Myocyte (in vitro differentiated cells): ENCODE measurements at regions not wholly inside any gene's neighbourhood (a gene's known extent, or its start where the extent isn't known, plus 50 kb on each side); places are given as distances from the start of the nearest gene placed in this dataset.
A peak's percentile ranks its signal among the peaks of the same experiment; 100 is the strongest.

ENCODE experiments used
- DNase-seq: peaks from one replicate; pipeline ENCODE4 v3.0.0-alpha.2; 2012; ENCODE audit warnings: low read depth

DNA sequence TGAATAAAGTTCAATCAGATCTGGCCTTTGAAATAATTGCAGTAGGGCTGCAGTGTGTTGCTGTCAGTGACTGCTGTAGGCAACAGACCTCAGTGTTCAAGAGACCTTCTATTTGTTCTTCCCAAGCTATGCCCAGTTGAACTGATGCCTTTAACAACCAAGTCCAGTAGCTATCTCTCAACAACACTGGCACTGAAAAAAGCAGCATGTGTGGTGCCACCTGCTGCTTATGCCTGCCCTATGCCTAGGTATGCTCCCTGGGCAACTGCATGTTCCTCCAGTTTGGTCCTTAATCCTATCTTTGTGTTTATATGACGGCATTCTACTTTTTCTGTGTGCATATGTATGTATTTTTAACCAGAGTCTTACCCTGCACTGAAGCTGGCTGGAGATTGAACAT lies 523.9 kb upstream of the MEX3C start:
- DNase-seq = no peak

DNA sequence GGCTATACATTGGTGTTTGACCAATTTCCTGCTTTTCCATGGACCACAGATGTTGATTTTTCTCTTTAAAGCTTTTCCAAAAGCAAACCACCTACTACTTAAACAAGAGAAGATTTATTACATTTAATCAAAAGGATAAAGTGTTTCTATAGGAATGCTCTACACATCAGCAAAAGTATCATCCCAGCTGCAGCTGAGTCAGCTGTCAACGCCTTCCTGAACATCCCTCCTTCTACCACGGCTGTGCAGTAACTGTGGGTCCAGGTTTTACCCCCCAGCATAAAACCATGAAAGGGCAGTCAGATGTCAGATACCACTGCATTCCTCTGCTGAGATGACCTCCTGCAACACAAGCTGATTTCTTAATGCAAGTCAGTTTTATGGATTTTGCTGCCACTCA lies 524.5 kb upstream of the MEX3C start:
- no peak for DNase-seq

DNA sequence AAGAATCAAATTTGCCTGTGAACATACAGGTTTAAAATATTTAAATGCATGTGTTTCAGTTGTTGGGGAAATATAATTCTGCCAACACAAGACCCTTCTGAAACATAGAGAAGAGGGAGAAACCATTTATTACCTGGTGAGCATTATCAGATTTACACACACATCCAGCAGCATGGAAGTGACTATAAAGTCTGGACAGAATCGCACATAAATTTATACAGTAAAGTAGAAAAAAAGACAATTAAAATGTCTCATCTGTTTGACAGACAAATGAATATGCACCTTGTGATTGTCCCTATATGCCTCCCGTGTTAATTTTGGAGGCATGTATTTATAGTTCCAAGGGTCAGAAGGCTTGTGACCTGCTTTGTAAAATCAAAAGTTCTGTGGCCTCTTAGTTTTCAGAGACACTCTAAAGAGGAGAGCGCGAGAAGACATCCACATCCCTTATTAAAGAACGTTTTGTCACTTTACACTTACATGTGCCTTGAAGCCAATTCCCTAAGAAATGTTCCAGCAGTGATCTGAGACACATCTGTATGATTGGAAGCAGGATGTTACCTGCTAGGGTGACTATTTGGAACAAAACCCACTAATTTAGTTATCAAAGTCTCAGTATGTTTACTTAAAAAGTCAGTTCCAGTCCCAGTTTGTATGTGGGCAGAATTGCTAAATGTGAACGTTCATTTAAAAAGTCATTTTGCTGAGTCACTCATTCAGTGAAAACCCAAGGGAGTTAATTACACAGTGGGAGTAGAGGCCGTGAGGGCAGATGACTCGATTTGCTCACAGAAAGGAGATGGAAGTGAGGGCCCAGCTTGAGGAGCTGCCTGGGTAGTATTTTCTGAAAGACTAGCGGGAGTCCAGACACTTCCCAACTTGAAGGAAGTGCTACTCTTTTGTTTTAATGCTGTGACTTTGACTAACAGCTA lies 527.6 kb upstream of the MEX3C start:
- DNase-seq = no peak

DNA sequence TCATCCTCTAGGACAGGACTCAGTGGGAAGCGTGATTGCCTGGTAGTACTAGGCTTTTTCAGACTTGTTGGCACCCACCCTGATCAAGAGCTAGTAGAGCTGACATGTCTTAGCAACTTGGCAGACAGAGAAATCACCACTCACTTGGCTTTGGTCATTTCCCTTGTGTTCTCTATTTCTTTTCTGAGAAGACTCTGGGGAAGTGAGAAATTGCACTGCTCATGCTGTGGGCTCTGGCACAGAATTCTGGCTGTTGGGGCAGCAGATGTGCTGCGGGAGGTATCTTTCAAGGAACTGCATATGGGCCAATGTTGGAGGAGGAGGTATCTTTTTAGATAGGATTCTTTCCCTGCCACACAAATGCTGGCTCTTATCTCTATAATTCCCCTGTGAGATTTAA lies 529.1 kb upstream of the MEX3C start:
- no peak for DNase-seq

- no peak for DNase-seq
These were observed 530.3 kb upstream of the MEX3C start for GRCh38 chr18:51727780-51728179.

GRCh38 chr18:51731070-51731469 lies 533.6 kb upstream of the MEX3C start:
- DNase-seq = no peak

DNA sequence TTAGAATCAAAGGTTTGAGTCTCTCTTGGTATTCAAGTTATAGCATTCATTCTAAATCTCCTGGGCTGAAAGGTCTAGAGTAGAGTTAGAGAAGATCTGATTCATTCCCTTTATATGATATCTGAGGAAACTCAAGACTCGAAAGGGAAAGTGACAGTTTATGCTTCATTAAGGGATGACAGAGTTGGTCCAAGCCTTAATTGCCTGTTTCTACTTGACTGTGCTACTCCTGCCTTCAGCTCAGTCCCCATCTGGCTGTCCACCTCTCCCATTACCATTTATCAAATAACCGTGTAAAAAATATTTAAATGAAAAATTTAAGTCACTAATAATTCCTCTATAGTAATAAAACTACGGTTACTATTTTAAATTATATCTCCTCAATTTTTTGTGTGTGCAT lies 537.1 kb upstream of the MEX3C start:
- DNase-seq = no peak

GRCh38 chr18:51739044-51739666 lies 541.7 kb upstream of the MEX3C start:
- DNase-seq = no peak

- peak; percentile 39 for DNase-seq
These were observed 554.4 kb upstream of the MEX3C start for GRCh38 chr18:51751901-51752300.

GRCh38 chr18:51753365-51754057 lies 556.0 kb upstream of the MEX3C start:
- no peak for DNase-seq

DNA sequence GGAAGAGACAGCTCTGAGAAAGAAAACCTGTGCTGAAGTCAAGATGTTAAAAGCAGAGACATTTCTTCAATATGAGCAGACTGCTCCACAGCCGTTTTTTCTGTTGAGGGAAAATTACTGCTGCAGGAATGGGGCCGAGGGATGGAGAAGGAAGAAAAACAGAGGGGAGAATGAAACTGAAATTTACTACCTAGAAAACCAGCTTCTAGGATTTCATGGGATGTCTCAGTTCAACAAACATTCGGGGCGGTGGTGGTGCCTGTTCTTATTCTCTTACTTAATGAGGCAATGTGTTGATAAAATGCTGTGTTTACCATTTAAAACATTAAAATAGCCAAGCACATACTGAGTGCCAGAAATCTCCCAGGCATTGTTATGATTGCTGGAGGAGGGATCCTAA lies 557.1 kb upstream of the MEX3C start:
- no peak for DNase-seq

DNA sequence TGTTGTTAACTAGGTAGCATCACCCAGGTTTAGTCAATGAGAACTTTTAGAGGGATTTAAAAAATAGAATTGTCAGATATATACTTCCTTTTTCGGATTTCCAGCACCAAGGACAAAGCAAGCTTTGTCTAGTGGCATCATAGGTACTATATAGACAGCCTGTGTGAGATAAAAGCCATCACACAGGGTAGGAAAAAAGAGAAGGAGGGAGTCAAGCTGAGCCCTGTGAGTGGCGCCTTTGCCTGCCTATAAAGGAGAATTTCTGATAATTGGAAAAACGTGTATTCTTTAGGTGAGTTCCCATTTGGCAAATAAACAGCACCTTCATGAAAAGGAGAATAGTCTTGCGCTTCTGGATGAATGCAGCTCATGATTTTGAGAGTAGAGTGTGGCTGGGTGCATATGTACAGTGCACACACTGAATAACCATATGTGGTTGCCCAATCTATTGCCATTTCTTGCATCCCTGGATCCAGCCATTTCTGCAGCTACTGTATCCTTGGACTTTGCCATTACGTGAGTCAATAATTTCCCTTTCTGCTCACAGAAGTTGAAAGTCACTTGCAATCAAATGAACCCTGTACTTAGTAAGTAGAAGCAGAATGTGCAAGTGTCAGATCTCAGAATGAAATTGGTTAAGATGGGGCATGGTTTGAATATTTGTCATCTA lies 559.9 kb upstream of the MEX3C start:
- no peak for DNase-seq

DNA sequence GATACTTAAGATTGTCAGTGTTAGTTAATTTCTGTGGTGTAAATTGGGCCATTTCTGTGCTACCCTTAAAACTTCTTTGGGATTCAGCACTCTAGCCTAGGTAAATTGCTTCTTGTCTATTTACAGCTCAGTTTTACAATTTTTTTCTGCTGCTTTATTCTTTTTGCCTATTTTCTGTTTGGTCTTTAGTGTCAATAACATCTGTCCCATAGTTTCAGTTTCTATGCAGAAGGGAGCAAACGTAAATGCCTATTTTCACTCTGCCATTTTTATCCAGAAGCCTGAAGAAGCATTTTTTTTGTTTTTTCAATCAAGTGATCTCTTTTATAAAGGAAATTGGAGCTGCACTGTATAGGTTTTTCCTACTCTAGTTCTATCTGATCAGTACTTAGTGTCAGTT lies 564.9 kb upstream of the MEX3C start:
- no peak for DNase-seq

DNA sequence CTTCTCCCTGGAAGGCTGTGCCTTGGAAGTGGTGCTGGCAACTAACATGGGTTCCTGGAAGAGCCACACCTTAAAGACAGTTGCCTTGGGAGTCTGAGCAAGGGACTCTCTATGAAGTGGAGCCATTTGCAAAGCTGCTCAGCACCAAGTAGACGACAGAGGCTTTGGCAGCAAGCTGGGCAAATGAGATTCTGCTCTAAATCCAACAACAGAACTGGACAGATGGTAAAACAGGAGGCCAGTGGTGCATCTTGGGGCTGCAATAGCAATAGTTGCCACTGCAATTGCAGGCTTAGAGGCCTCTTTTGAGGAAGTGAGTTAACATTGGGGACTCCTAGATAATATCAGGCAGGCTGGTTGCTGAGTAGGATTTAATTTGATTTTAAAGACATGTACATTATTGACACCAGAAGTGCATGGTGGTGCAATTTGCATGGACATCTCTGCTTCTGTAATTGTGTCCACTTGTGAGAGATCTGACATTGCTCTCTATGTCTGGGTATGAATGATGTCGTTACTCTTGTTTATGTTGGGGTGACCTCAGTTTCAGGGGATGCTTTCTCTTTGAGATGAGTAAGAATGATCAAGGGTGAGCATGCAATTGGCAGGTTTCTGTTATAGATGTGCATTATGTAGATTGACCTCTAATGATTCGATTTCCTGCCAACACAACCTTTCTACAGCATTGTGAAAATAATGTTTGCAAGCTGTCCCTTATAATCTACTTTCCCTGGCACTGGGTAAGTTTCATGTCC lies 568.3 kb upstream of the MEX3C start:
- no peak for DNase-seq

- DNase-seq = no peak
These were observed 569.8 kb upstream of the MEX3C start for GRCh38 chr18:51767293-51767692.

- no peak for DNase-seq
These were observed 561.9 kb upstream of the DCC start for GRCh38 chr18:51778115-51778514.

DNA sequence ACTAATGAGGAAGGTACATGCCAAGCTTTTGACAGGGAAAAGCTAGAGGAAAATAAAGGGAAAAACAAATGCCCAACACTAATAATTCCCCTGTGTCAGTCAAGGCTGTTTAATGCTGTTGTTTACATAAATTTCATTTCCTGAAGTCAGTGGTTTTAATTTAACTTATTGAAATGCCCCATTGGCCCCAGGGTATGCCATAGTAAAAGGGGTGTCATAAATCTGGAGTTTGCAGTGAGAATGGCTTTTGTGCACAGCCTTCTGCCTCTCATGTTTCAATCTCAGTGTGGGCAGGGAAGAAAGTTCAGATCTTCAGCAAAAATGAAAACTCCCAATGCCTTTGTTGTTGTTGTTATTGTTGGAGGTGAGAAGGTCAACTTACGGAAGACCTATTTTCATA lies 550.1 kb upstream of the DCC start:
- DNase-seq = no peak

DNA sequence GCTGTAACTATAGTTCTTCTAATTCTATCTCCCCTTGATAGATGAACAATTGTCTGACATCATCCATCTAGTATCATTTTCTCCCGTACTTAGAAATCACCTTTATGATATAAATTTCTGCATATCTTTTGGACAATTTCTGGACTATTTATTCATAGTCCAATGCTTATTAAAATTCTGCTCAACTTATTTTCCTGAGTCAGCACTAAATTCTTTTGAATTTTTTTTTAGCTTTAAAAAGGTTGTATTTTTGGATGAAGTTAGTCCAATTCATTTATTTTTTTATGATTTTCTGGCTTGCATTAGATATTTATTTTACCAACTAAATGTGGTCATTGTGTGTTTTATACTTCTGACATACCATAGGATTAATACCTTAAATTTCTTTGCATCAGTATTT lies 538.5 kb upstream of the DCC start:
- no peak for DNase-seq

GRCh38 chr18:51802569-51803428 lies 537.2 kb upstream of the DCC start:
- DNase-seq = no peak

- no peak for DNase-seq
These were observed 532.7 kb upstream of the DCC start for GRCh38 chr18:51807336-51807735.
